B cell (primary cell): ENCODE measurements at regions not wholly inside any gene's neighbourhood (a gene's known extent, or its start where the extent isn't known, plus 50 kb on each side); places are given as distances from the start of the nearest gene placed in this dataset.

Experiments used
- EZH2 ChIP-seq: IDR thresholded peaks from 2 replicates; pipeline ENCODE4 v1.6.1; 2012; ENCODE audit warnings: borderline replicate concordance, low read depth, mild to moderate bottlenecking, moderate library complexity, low read length; ENCODE audit not compliant: insufficient read depth, poor library complexity, severe bottlenecking
- TF ChIP-seq, protein P1 (sequence below): fragments of 200-600 bp; IDR thresholded peaks from one replicate; pipeline ENCODE4 v1.8.0; 2022; ENCODE audit warnings: antibody characterized with exemption, mild to moderate bottlenecking

DNA sequence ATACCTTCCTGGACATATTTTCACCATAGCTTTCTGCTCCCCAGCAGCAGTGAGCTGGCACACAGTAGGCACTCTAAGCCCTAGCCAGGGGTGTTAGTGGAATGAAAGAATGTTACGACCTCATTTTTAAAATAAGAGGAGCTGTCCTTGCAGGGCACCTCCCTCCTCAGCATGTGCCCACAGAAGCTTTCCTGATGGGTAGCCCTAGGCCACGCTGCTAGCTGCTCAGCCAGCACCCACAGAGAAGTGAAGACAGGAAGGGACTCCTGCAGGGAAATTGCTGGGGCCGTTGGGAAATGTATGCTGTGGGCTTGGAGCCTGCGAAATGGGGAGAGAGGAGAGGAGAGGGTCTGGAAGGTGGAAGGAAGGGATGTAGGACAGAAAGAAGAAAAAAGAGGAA lies 87.3 kb upstream of the ANKRD34C start:
- TF ChIP-seq, protein P1, sequence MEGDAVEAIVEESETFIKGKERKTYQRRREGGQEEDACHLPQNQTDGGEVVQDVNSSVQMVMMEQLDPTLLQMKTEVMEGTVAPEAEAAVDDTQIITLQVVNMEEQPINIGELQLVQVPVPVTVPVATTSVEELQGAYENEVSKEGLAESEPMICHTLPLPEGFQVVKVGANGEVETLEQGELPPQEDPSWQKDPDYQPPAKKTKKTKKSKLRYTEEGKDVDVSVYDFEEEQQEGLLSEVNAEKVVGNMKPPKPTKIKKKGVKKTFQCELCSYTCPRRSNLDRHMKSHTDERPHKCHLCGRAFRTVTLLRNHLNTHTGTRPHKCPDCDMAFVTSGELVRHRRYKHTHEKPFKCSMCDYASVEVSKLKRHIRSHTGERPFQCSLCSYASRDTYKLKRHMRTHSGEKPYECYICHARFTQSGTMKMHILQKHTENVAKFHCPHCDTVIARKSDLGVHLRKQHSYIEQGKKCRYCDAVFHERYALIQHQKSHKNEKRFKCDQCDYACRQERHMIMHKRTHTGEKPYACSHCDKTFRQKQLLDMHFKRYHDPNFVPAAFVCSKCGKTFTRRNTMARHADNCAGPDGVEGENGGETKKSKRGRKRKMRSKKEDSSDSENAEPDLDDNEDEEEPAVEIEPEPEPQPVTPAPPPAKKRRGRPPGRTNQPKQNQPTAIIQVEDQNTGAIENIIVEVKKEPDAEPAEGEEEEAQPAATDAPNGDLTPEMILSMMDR: no peak
- TF ChIP-seq EZH2: no peak
